Testis (tissue), 2 donors: ENCODE measurements at regions not wholly inside any gene's neighbourhood (a gene's known extent, or its start where the extent isn't known, plus 50 kb on each side); places are given as distances from the start of the nearest gene placed in this dataset.

Experiments
- DNase-seq: peaks from one replicate; pipeline ENCODE4 v3.0.0-alpha.2; 2019
- H3K27ac ChIP-seq, 2 donors: fragments of 200-600 bp; sonication (generic); one replicate each; pipeline ENCODE4 v1.5.1; 2019
- H3K27me3 ChIP-seq: fragments of 200-600 bp; sonication (generic); one replicate; pipeline ENCODE4 v1.5.1; 2019
- H3K36me3 ChIP-seq: fragments of 200-600 bp; sonication (generic); one replicate; pipeline ENCODE4 v1.5.1; 2017; ENCODE audit warnings: low read depth; ENCODE audit errors: missing control alignments
- H3K4me1 ChIP-seq: fragments of 200-600 bp; sonication (generic); one replicate; pipeline ENCODE4 v1.5.1; 2019
- H3K4me3 ChIP-seq, 2 donors: fragments of 200-600 bp; sonication (generic); one replicate each; pipeline ENCODE4 v1.5.1; 2017 to 2019
- H3K9me3 ChIP-seq: fragments of 200-600 bp; sonication (generic); one replicate; pipeline ENCODE4 v1.5.1; 2017
- POLR2A ChIP-seq: fragments of 450-650 bp; IDR thresholded peaks from one replicate; pipeline ENCODE4 v1.6.1; 2017; ENCODE audit warnings: antibody characterized with exemption, mild to moderate bottlenecking, moderate library complexity
- WGBS, 2 donors: methylation state at CpG; one replicate each; pipeline ENCODE4 v1.1.5; 2018; 5-methylcytosine and 5-hydroxymethylcytosine counted together
- intact Hi-C: fragments of 100-400 bp; cut with DNase I; formaldehyde crosslinking; loops from one replicate; pipeline ENCODE4 v1.15.1; 2023; ENCODE audit warnings: low total_unique reads
- TF ChIP-seq, protein P1 (sequence below), 3 experiments: fragments of 450-650 bp in 2 of 3; fragments of 200-600 bp in 1 of 3; sonication (generic) in 1 of 3; IDR thresholded peaks; one replicate each; pipeline ENCODE4 v1.5.1; 2016 to 2019; ENCODE audit warnings: antibody characterized with exemption in 3 of 3, mild to moderate bottlenecking in 2 of 3, moderate library complexity in 1 of 3

DNA sequence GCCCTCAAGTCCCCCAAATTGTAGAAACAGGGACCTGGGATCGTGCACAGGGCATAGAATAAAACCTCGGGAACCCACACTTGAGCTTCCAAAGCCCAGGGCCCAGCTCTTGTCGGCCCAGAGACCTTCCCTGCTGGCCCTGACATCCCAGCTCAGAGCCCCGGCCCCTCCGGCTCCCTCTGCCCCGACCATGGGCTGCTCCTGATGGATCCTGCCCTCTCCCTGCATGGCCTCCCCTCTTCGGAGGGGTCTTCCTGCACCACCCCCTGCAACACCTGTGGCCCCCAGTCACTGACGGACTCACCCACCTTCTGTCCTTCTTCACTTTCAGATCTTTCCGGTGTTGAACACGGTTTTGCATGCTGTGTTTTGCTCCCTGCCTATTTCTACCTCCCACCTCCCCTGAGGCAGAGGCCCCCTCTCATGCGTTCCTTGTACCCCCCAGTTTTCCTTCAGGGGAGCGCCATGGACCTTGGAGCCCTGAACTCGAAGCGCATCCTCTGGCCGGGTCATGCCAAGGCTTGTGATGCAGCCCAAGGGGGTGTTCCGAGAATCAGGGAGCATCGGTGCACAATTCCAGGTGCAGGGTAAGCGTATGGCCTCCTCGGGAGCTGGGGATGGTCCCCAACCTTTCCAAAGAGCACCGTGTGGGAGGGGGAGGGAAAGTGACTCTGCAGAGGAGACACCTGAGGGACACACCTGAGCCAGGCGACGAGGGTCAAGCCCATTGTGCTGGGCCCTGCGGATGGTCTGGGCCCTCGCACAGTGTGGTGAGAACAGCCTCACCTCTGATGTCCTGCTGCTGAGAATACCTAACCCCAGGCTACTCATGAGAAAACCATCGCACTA lies 666.4 kb downstream of the BRD1 start:
- Histone ChIP-seq H3K36me3 (no peaks in the 10 kb centered on the region), H3K4me3 (no peak overlapping the region), H3K4me1 (no peaks in the 10 kb centered on the region), H3K27ac (no peak overlapping the region), H3K9me3 (no peaks in the 10 kb centered on the region), H3K27me3 (no peaks in the 10 kb centered on the region)
- 88 to 90% methylated on average over 19 to 25 of the region's 25 CpGs for WGBS, 2 donors
- intact Hi-C loops, result no loop called here
- no peak for DNase-seq
- TF ChIP-seq POLR2A, result no peak
- TF ChIP-seq, protein P1, sequence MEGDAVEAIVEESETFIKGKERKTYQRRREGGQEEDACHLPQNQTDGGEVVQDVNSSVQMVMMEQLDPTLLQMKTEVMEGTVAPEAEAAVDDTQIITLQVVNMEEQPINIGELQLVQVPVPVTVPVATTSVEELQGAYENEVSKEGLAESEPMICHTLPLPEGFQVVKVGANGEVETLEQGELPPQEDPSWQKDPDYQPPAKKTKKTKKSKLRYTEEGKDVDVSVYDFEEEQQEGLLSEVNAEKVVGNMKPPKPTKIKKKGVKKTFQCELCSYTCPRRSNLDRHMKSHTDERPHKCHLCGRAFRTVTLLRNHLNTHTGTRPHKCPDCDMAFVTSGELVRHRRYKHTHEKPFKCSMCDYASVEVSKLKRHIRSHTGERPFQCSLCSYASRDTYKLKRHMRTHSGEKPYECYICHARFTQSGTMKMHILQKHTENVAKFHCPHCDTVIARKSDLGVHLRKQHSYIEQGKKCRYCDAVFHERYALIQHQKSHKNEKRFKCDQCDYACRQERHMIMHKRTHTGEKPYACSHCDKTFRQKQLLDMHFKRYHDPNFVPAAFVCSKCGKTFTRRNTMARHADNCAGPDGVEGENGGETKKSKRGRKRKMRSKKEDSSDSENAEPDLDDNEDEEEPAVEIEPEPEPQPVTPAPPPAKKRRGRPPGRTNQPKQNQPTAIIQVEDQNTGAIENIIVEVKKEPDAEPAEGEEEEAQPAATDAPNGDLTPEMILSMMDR (IDR thresholded peaks at IDR 0.05), result no peak

DNA sequence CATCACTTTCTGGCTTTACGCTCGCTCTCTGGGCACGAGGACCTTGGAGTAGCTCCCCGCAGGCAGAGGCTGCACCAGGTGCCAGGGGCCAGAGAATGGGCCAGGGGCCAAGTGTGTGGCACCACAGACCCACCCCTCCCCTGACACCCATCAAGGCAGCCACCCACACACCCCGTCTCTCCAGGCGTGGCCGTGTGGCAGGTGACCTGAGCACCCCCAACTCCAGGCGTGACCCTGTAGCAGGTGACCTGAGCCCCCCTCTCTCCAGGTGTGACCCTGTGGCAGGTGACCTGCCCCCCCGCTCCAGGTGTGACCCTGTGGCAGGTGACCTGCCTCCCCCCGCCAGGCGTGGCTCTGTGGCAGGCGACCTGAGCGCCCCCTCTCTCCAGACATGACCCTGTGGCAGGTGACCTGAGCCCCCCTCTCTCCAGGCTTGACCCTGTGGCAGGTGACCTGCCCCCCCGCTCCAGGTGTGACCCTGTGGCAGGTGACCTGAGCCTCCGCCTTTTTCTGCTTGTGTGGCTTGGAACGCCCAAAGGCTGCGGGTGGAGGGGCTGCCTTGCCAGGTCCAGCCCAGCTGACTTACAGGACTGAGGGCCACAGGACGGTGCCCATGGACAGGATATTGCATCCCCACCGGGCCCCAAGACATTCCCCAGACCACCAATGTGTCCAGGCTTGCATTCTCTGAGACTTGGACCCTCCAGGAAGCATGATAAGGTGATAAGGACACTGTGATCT lies 667.2 kb downstream of the BRD1 start:
- Histone ChIP-seq H3K9me3 (no peaks in the 10 kb centered on the region), H3K4me1 (no peaks in the 10 kb centered on the region), H3K4me3 (no peak overlapping the region), H3K36me3 (no peaks in the 10 kb centered on the region), H3K27me3 (no peaks in the 10 kb centered on the region), H3K27ac (no peak overlapping the region)
- no peak for DNase-seq
- 83 to 89% methylated on average over 9 to 18 of the region's 19 CpGs for WGBS, 2 donors
- intact Hi-C loops, result no loop called here
- TF ChIP-seq POLR2A, result no peak
- TF ChIP-seq, protein P1 (IDR thresholded peaks at IDR 0.05), result no peak

DNA sequence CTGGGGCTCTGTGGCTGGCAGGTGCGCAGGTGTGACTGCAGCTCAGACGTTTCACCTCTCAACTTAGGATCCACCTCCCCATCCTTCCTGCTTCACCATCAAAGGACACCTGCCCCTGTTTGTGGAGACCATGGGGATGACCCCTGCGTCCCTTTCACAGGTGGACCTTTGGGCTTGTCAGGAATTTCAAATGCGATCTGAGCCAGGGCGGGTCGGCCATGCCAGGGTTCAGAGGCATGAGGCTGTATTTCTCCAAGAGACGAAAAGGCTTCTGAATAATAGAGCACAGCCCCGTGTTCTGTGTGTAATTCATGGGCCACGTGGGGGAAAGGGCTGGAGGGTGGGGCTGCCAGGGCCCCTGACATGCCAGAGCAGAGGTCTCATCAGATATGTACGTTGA lies 668.0 kb downstream of the BRD1 start:
- 65 to 79% methylated on average over 9 to 10 of the region's 10 CpGs for WGBS, 2 donors
- intact Hi-C loops, result no loop called here

DNA sequence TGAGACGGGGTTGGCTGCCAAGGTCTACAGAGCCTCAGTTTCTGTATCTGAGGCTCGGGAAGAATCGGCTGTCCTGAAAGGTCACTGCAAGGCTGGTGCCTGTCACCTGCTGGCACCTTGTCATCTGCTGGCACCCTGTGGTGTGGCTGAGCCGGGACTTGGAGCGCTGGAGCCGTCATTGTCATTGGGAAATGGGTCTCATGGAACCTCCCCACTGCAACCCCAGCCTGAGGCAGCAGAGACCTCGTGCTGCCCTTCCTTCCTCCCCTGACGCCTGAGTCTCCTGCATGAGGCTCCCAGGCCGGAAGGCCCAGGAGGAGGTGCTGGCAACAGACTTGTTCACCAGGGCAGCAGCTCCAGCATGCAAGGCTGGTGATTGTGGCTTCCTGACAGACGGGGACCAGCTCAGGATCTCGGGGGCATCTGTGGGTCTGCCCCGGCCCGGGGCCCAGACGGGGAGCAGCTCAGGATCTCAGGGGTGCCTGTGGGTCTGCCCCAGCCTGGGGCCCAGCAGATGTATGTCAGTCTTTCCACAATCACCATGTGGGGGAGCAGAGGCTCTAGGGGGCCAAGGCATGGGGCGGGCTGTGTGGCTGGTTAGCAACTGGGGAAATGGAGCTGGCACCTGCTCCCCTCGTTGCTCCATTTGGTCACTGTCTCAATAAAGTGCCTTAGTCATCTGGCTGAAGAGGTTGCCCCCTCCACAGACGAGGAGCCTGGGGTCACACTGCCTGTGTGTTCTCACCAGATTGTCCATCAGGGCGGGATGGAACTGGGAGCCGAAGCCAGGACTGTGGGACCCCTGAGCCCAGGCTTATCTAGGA lies 668.7 kb downstream of the BRD1 start:
- H3K27ac ChIP-seq, result no peak overlapping the region
- H3K9me3 ChIP-seq, result no peaks in the 10 kb centered on the region
- H3K27me3 ChIP-seq, result no peaks in the 10 kb centered on the region
- H3K4me1 ChIP-seq, result no peaks in the 10 kb centered on the region
- intact Hi-C loops, result no loop called here
- no peak for TF ChIP-seq POLR2A
- TF ChIP-seq, protein P1 (IDR thresholded peaks at IDR 0.05), result no peak
- WGBS, 2 donors, result 81 to 82% methylated on average over 13 to 15 of the region's 19 CpGs
- no peak for DNase-seq
- no peaks in the 10 kb centered on the region for H3K36me3 ChIP-seq
- H3K4me3 ChIP-seq, result no peak overlapping the region

More for the DNA sequence above, 668.0 kb downstream of the BRD1 start:
- TF ChIP-seq, protein P1 (IDR thresholded peaks at IDR 0.05), result no peak
- TF ChIP-seq POLR2A, result no peak
- Histone ChIP-seq H3K9me3 (no peaks in the 10 kb centered on the region), H3K36me3 (no peaks in the 10 kb centered on the region), H3K4me3 (no peak overlapping the region), H3K27ac (no peak overlapping the region), H3K4me1 (no peaks in the 10 kb centered on the region), H3K27me3 (no peaks in the 10 kb centered on the region)
- no peak for DNase-seq
